GM19351 (cell line): ENCODE measurements at regions not wholly inside any gene's neighbourhood (a gene's known extent, or its start where the extent isn't known, plus 50 kb on each side); places are given as distances from the start of the nearest gene placed in this dataset.
A peak's percentile ranks its signal among the peaks of the same experiment; 100 is the strongest.
"Not testable (repeated sequence)": the region's sequence is repeated elsewhere in the genome, so short reads cannot be mapped to it uniquely, and the experiment has no call there.

Source experiments
- ATAC-seq: cut with Tn5 transposase; IDR thresholded peaks from one replicate; pipeline ENCODE4 v1.9.1; 2021; ENCODE audit warnings: mild to moderate bottlenecking, moderate library complexity; ENCODE audit not compliant: unreplicated experiment

DNA sequence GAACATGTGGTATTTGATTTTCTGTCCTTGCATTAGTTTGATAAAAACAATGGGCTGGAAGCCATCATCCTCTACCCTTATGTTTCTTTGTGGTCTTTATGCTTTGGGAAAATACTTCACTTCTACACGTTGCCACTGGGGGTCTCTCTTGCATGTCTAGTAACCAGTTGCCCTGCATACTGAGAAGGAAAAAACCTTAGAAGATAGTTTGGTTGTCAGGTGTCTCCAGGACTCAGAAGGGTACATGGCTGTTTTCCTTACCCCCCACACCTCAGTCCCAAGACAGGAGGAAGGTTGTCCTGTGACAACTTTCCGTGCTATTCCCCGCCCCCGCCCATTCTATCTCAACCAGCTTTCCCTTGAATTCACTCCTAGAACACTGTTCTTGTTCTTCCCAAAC is 62.1 kb upstream of the LANCL3 start:
- peak; percentile 93 for ATAC-seq

DNA sequence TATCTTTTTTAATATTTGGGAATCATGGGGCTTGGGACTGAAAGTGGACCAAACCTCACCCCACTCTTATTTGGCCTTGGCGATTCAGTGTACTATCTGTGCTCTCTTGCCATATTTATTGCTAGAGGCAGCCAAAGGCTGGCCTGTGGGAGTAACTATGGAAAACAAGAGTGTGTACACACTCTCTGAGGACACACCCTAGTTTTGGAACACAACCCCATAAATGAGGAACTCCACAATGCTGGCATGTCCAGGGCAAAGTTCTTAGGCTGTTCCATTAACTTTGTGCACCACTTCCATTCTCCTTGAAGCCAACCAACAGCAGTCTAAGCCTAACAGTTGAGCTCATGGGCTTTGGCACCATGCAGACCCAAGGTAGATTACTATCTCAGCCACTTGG is 54.9 kb upstream of the LANCL3 start:
- not testable (repeated sequence) for ATAC-seq

DNA sequence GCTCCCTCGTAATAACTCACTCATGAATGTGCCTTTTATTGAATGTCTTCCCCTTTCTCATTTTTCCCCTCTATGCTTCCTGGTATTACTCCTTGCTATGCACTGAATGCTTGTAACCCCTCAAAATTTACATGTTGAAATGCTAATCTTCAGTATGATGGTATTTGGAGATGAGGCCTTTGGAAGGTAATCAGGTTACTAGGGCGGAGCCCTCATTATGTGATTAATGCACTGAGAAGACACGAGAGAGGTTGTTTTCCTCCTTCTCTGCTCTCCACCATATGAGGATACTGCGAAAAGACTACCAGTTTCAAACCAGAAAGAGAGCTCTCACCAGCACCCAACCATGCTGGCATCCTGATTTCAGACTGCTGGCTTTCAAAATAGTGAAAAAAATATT is 52.2 kb upstream of the LANCL3 start:
- not testable (repeated sequence) for ATAC-seq

DNA sequence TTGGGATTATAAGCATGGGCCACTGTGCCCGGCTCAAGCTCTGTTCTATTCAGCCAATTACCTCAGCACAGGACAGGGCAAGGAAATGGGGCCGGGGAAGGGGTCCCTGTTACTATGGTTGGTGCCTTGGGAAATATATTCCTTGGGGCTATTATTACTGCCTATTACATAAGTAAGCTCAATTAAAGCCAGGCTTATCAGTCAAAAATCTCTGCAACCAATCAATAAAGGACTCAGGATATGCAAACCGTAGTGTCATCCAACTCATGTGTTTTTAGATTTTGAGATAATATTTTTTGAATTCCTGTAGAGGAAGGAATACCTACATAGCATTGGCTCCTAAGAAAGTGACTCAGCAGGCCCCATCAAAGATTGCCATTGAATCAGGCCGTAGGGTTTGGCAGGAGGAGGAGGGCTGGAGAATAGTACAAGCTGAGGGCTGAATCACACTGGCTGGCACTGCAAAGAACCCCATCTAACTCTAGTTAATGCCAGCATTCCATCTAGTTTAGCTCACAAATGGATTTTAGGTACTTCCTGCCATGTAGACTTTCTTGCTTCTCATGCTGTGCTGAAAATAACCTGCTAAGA is 50.5 kb upstream of the LANCL3 start:
- not testable (repeated sequence) for ATAC-seq
